ENCODE measurements at regions not wholly inside any gene's neighbourhood (a gene's known extent, or its start where the extent isn't known, plus 50 kb on each side); places are given as distances from the start of the nearest gene placed in this dataset.

GRCh38 chr4:156477636-156478035, 494.0 kb downstream of the PDGFC start:
- Mint-ChIP-seq H3K4me1 (no peaks in the 10 kb centered on the region), H3K9me3 (peaks cover 0 to 5% (median 0%) of the 10 kb centered on the region in 7 donors), H3K36me3 (no peaks in the 10 kb centered on the region), H3K4me3 (no peak overlapping the region), H3K27ac (no peak overlapping the region), H3K27me3 (no peaks in the 10 kb centered on the region)
- ATAC-seq (ENCODE audit: low read depth in 2 of 2), result no peak
- DNase-seq, result no peak

- no peaks in the 10 kb centered on the region for H3K27me3 Mint-ChIP-seq
- no peaks in the 10 kb centered on the region for H3K36me3 Mint-ChIP-seq
- peaks cover 0 to 5% (median 0%) of the 10 kb centered on the region in 7 donors for H3K9me3 Mint-ChIP-seq
- ATAC-seq (ENCODE audit: low read depth in 2 of 2) (no peak), DNase-seq (no peak)
- H3K4me3 Mint-ChIP-seq, result no peak overlapping the region
- H3K4me1 Mint-ChIP-seq, result no peaks in the 10 kb centered on the region
- H3K27ac Mint-ChIP-seq, result no peak overlapping the region
Observed at GRCh38 chr4:156476359-156476758, 495.2 kb downstream of the PDGFC start.

GRCh38 chr4:156475322-156475721, 496.3 kb downstream of the PDGFC start:
- Mint-ChIP-seq H3K4me3 (no peak overlapping the region), H3K36me3 (no peaks in the 10 kb centered on the region), H3K27me3 (no peaks in the 10 kb centered on the region), H3K4me1 (no peaks in the 10 kb centered on the region), H3K27ac (no peak overlapping the region), H3K9me3 (peaks cover 0 to 5% (median 0%) of the 10 kb centered on the region in 7 donors)
- DNase-seq (no peak), ATAC-seq (ENCODE audit: low read depth in 2 of 2) (no peak)

- no peak for ATAC-seq (ENCODE audit: low read depth in 2 of 2)
- Mint-ChIP-seq H3K4me3 (no peak overlapping the region), H3K9me3 (peaks cover 0 to 1% (median 0%) of the 10 kb centered on the region in 7 donors), H3K27ac (no peak overlapping the region), H3K27me3 (no peaks in the 10 kb centered on the region), H3K4me1 (no peaks in the 10 kb centered on the region), H3K36me3 (no peaks in the 10 kb centered on the region)
- no peak for DNase-seq
Observed at GRCh38 chr4:156473151-156473550, 498.4 kb downstream of the PDGFC start.

- Mint-ChIP-seq H3K4me1 (no peaks in the 10 kb centered on the region), H3K27me3 (no peaks in the 10 kb centered on the region), H3K4me3 (no peak overlapping the region), H3K9me3 (peaks cover 0 to 1% (median 0%) of the 10 kb centered on the region in 7 donors), H3K27ac (no peak overlapping the region), H3K36me3 (no peaks in the 10 kb centered on the region)
- ATAC-seq (ENCODE audit: low read depth in 2 of 2), result no peak
- no peak for DNase-seq
Observed at GRCh38 chr4:156472624-156473023, 499.0 kb downstream of the PDGFC start.

GRCh38 chr4:156459584-156459983, 505.9 kb upstream of the CTSO start:
- Mint-ChIP-seq H3K9me3 (peaks cover 0 to 5% (median 4%) of the 10 kb centered on the region in 7 donors), H3K27me3 (no peaks in the 10 kb centered on the region)
- ATAC-seq (ENCODE audit: low read depth in 2 of 2), result no peak

GRCh38 chr4:156456830-156457229, 503.2 kb upstream of the CTSO start:
- Mint-ChIP-seq H3K9me3 (peaks cover 0 to 5% (median 4%) of the 10 kb centered on the region in 7 donors), H3K4me1 (no peaks in the 10 kb centered on the region), H3K36me3 (no peaks in the 10 kb centered on the region), H3K27me3 (no peaks in the 10 kb centered on the region), H3K4me3 (no peak overlapping the region), H3K27ac (no peak overlapping the region)
- no peak for ATAC-seq (ENCODE audit: low read depth in 2 of 2)
- DNase-seq, result no peak

More at GRCh38 chr4:156459584-156459983, 505.9 kb upstream of the CTSO start:
- H3K4me3 Mint-ChIP-seq, result no peak overlapping the region
- H3K4me1 Mint-ChIP-seq, result no peaks in the 10 kb centered on the region
- H3K36me3 Mint-ChIP-seq, result no peaks in the 10 kb centered on the region
- DNase-seq, result no peak
- no peak overlapping the region for H3K27ac Mint-ChIP-seq

GRCh38 chr4:156443488-156443887, 489.8 kb upstream of the CTSO start:
- H3K27ac Mint-ChIP-seq, result no peak overlapping the region
- ATAC-seq (ENCODE audit: low read depth in 2 of 2) (no peak), DNase-seq (no peak)
- no peaks in the 10 kb centered on the region for H3K36me3 Mint-ChIP-seq
- H3K4me3 Mint-ChIP-seq, result no peak overlapping the region
- H3K27me3 Mint-ChIP-seq, result no peaks in the 10 kb centered on the region
- H3K9me3 Mint-ChIP-seq, result peaks cover 0 to 1% (median 0%) of the 10 kb centered on the region in 7 donors
- H3K4me1 Mint-ChIP-seq, result no peaks in the 10 kb centered on the region

- H3K27ac Mint-ChIP-seq, result no peak overlapping the region
- ATAC-seq (ENCODE audit: low read depth in 2 of 2) (no peak), DNase-seq (no peak)
- no peak overlapping the region for H3K4me3 Mint-ChIP-seq
- H3K4me1 Mint-ChIP-seq, result no peaks in the 10 kb centered on the region
- H3K9me3 Mint-ChIP-seq, result peaks cover 0 to 2% (median 0%) of the 10 kb centered on the region in 7 donors
- H3K27me3 Mint-ChIP-seq, result no peaks in the 10 kb centered on the region
- H3K36me3 Mint-ChIP-seq, result no peaks in the 10 kb centered on the region
Observed at GRCh38 chr4:156442912-156443311, 489.2 kb upstream of the CTSO start.

GRCh38 chr4:156439576-156440200, 486.0 kb upstream of the CTSO start:
- no peak overlapping the region for H3K4me3 Mint-ChIP-seq
- ATAC-seq (ENCODE audit: low read depth in 2 of 2), result no peak
- H3K27me3 Mint-ChIP-seq, result no peaks in the 10 kb centered on the region
- no peak for DNase-seq
- H3K9me3 Mint-ChIP-seq, result peaks cover 0 to 2% (median 0%) of the 10 kb centered on the region in 7 donors
- H3K27ac Mint-ChIP-seq, result no peak overlapping the region
- no peaks in the 10 kb centered on the region for H3K36me3 Mint-ChIP-seq
- H3K4me1 Mint-ChIP-seq, result no peaks in the 10 kb centered on the region

GRCh38 chr4:156437666-156438065, 484.0 kb upstream of the CTSO start:
- Mint-ChIP-seq H3K36me3 (no peaks in the 10 kb centered on the region), H3K27ac (no peak overlapping the region), H3K4me1 (no peaks in the 10 kb centered on the region), H3K4me3 (peak overlapping the region in 1 of 8 donors; percentile 16), H3K9me3 (peaks cover 0 to 2% (median 0%) of the 10 kb centered on the region in 7 donors), H3K27me3 (no peaks in the 10 kb centered on the region)
- no peak for ATAC-seq (ENCODE audit: low read depth in 2 of 2)
- DNase-seq, result no peak

- Mint-ChIP-seq H3K36me3 (no peaks in the 10 kb centered on the region), H3K4me1 (no peaks in the 10 kb centered on the region), H3K9me3 (peaks cover 0 to 7% (median 5%) of the 10 kb centered on the region in 7 donors), H3K27ac (no peak overlapping the region), H3K4me3 (no peak overlapping the region), H3K27me3 (no peaks in the 10 kb centered on the region)
- DNase-seq (no peak), ATAC-seq (ENCODE audit: low read depth in 2 of 2) (no peak)
Observed at GRCh38 chr4:156422576-156422975, 468.9 kb upstream of the CTSO start.

GRCh38 chr4:156420623-156421022, 467.0 kb upstream of the CTSO start:
- no peak overlapping the region for H3K27ac Mint-ChIP-seq
- no peaks in the 10 kb centered on the region for H3K4me1 Mint-ChIP-seq
- DNase-seq (no peak), ATAC-seq (ENCODE audit: low read depth in 2 of 2) (no peak)
- H3K27me3 Mint-ChIP-seq, result no peaks in the 10 kb centered on the region
- no peaks in the 10 kb centered on the region for H3K36me3 Mint-ChIP-seq
- peaks cover 0 to 7% (median 5%) of the 10 kb centered on the region in 7 donors for H3K9me3 Mint-ChIP-seq
- no peak overlapping the region for H3K4me3 Mint-ChIP-seq

- ATAC-seq (ENCODE audit: low read depth in 2 of 2), result no peak
Observed at GRCh38 chr4:156419080-156419685, 465.5 kb upstream of the CTSO start.

More at GRCh38 chr4:156419080-156419685, 465.5 kb upstream of the CTSO start:
- Mint-ChIP-seq H3K4me3 (no peak overlapping the region), H3K9me3 (peaks cover 0 to 7% (median 2%) of the 10 kb centered on the region in 7 donors), H3K27ac (no peak overlapping the region), H3K27me3 (no peaks in the 10 kb centered on the region), H3K4me1 (no peaks in the 10 kb centered on the region), H3K36me3 (no peaks in the 10 kb centered on the region)
- no peak for DNase-seq

All from naive B cell (primary cell).